HG03135 (cell line): ENCODE measurements at regions not wholly inside any gene's neighbourhood (a gene's known extent, or its start where the extent isn't known, plus 50 kb on each side); places are given as distances from the start of the nearest gene placed in this dataset.

ENCODE experiments used
- ATAC-seq: cut with Tn5 transposase; IDR thresholded peaks from one replicate; pipeline ENCODE4 v1.9.1; 2021; ENCODE audit warnings: mild to moderate bottlenecking, moderate library complexity; ENCODE audit not compliant: unreplicated experiment

DNA sequence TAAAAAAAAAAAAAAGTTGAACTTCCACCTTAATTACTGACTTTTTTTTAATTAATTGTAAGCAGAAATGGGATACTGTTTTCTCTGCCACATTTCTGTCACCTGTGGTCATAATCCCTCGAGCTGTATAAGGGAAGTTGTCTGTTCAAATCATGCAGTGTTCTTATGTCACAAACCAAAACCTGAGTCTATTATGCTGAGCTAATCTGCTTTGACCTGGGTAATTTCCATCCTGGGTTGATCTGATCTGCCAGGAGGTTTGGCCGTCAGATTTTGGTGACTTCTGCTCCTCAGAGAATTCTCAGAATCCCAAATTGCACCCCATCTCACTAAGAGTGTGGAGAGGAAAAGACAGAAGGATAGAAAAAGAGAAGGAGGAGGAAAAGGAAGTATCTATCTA is 683.1 kb downstream of the KCTD8 start:
- ATAC-seq: no peak

- no peak for ATAC-seq
Measured at GRCh38 chr4:43766648-43767047, 682.0 kb downstream of the KCTD8 start.

DNA sequence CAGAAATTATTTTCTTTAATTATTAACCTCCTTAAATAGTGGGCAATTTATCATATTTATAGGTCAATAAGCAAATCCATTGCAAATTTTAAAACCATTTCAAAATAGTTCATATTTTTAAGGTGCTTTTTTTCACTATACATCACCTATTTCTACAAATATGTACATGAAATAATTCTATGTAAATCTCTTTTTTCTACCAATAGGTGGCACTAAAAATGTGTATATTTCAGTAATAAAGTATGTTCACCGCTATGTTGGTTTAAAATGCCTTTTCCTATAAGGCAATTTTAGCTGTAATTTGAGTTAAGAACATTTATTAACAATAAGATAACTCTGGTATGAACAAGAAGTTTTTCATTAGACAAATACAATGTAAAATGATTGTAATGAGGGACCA is 672.2 kb downstream of the KCTD8 start:
- no peak for ATAC-seq

- ATAC-seq: no peak
Measured at GRCh38 chr4:43778187-43778915, 670.3 kb downstream of the KCTD8 start.

- ATAC-seq: no peak
Measured at GRCh38 chr4:43781125-43781524, 667.5 kb downstream of the KCTD8 start.

DNA sequence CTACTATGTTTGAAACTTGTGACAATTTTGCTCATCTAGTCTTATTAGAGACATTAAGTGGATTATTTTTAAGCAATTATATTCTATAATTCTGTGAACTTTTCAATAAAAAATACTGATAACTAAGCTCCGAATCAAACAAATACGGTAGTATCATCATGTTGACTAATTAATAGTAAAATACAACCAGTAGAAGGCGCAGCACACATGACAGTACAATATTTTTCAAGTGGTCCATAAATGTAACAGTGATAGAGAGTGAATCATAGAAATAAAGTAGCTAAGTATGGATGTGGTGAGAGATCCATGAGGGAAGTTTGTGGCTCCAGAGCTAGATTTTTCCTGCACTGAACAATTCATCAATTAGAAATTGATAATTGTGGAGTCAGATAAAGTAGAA is 666.2 kb downstream of the KCTD8 start:
- ATAC-seq: no peak

GRCh38 chr4:43816116-43816515 is 632.5 kb downstream of the KCTD8 start:
- no peak for ATAC-seq

GRCh38 chr4:43822621-43823020 is 626.0 kb downstream of the KCTD8 start:
- ATAC-seq: no peak

DNA sequence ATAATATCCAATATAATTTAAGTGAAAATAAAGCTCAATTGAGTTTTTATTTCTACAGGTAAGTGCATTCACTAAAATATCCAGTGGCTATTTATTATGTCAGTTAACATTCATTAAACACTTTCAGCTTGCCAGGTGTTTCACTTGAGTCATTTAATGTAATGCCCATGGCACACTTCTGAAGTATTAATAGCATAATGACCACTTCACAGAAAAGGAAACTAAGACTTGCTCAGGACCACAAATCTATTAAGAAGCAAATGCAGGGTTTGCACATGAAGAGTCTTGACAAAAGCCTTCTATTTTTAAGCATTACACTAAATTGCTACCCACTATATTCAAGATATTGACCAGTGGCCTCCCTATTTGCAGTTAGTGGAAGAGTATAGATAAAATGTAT is 612.7 kb downstream of the KCTD8 start:
- no peak for ATAC-seq

DNA sequence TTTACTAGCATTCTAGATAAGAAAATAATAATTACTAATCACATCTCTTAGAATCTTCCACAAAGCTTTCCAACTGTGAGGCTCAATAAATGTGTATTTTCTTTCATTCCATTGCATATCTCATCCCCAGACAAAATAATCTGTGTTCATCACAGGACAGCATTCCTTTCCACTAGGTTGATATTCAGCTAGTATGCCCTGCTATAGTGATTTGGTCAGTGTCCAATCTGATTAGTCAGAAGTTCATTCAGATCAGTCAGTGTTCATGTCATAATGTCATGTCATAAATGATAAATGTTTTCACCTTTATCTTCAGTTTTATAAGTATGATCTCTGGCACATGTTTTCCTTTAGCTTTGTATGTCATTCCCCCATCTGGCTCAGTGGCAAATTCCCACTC is 611.4 kb downstream of the KCTD8 start:
- ATAC-seq: no peak

DNA sequence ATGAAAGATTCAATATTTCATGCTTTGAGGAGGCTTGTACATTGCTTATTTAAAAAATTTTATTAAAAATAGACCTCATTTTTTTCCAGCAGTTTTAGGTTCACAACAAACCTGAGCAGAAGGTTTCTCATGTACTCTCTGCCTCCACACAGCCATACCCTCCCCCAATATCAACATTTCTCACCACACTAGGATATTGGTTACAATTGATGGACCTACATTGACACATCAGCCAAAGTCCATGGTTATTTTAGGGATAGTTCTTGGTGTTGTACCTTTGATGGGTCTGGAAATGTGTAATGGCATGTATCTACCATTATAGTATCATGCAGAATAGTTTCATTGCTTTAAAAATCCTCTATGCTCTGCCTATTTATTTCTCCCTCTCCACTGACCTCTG is 611.0 kb downstream of the KCTD8 start:
- ATAC-seq: no peak

GRCh38 chr4:43842594-43842993 is 606.0 kb downstream of the KCTD8 start:
- no peak for ATAC-seq

- no peak for ATAC-seq
Measured at GRCh38 chr4:43843501-43843900, 605.1 kb downstream of the KCTD8 start.

- ATAC-seq: no peak
Measured at GRCh38 chr4:43846111-43846587, 602.5 kb downstream of the KCTD8 start.

DNA sequence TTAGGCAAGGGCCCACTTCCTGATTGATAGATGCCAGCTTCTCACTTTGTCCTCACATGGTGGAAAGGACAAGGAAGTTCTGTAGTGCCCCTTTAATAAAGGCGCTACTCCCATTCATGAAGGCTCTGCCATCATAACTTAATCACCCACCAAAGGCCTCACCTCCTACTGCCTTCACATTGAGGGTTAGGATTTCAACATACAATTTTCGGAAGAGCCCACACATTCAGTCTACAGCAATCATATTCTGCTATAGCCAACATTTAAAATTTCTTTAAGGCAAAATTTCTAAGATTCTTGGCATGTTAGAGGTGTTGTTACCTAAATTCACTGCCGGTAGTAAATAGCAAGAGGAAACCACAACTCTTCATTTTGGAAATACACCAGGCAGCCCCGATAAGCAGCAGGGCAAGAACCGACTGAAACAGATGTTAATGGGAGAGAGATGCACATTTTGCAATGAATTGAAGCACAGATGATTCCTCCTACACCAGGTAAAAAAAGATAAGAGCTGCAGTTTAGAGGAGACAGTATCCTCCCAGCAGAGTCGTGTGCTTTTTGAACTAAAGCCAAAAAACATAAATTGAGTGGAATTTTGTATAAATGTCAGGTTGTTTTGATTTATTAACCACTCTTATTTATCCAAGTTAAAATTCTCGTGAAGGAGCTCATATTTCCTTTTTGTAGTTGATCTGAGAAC is 594.9 kb downstream of the KCTD8 start:
- ATAC-seq: no peak

DNA sequence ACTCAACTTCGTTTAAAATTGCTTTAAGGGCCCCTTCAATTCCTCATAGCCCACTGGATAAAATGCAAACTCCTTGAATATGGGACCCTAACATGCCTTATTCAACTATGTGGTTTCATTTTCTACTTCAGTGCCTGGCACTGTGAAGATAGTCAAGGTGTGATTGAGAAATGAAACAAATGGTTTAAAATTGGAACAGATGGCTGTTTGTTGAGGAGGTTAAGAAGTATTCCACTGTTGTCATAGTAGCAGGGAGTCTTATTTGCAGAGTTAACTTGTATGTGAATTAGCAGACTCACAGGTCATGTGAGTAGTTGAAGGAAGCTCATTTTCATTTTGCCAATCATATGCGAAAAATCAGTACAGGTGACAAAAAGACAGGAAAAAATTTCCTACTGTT is 593.3 kb downstream of the KCTD8 start:
- no peak for ATAC-seq

- no peak for ATAC-seq
Measured at GRCh38 chr4:43864616-43865146, 583.9 kb downstream of the KCTD8 start.

- ATAC-seq: no peak
Measured at GRCh38 chr4:43867908-43868307, 580.7 kb downstream of the KCTD8 start.

DNA sequence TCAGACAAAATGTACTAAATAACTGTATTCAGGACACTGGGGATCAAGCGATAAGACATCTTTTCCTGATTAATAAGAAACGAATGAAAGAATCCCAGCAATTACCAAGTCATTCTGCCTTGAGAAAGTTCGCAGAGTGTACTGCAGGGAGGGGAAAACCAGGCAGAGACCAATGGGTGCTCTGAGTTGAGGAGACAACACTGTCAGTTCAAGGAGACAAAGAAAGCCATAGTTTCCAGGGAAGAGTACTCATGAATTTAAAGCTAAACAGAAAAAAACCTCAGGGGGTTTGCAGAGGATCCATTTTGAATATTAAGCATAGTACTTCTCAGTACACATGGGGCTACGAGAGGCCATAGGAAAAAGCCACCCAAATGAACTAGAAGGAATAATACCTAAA is 573.0 kb downstream of the KCTD8 start:
- ATAC-seq: no peak

DNA sequence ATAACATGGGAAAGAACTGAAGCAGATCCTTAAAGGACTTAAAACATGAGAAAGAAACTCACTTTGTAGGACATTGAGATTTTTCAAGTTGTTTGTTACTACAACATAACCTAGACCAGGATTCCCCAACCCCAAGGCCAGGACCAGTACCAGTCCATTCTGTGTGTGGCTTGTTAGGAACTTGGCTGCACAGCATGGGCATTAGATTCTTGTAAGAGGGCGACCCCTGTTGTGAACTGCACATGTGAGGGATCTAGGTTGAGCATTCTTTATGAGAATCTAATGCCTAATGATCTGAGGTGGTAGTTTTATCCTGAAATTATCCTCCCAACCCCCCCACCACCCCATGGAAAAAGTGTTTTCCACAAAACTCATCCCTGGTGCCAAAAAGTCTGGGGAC is 566.1 kb downstream of the KCTD8 start:
- no peak for ATAC-seq

DNA sequence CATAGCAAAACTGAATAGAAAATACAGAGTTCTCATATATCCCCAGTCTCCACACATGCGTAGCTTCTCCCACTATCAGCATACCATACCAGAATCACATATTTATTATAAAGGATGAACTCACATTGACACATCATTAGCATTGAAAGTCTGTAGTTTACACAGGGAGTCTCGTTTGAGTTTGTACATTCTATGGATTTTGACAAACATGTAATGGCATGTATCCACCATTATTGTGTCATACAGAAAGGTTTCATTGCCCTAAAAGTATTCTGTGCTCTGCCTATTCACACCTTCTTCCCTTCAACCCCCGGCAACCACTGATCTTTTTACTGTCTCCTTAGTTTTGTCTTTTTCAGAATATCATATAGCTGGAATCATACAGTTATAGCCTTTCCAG is 562.4 kb downstream of the KCTD8 start:
- no peak for ATAC-seq

- no peak for ATAC-seq
Measured at GRCh38 chr4:43898836-43899235, 549.8 kb downstream of the KCTD8 start.
